ENCODE measurements at regions not wholly inside any gene's neighbourhood (a gene's known extent, or its start where the extent isn't known, plus 50 kb on each side); places are given as distances from the start of the nearest gene placed in this dataset.

DNA sequence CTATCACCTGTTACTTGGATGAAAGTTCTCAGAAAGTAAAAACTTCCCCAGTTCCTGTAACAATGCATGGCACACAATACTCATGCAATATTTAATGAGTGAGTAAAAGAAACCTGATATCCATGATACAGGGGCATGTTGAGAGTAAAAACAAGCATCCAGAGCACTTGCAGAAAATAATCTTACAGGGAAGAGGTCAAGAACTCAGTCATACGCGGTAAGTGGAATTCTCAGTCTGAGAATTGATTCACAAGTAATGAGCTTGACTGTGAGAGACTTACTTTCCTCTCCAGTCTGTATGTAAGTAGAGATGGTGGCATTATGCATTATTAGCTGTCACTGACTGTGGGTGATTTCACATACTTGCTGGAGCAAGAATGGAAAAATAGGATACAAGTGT, 976.9 kb downstream of the BRINP3 start:
- DNase-seq = no peak

DNA sequence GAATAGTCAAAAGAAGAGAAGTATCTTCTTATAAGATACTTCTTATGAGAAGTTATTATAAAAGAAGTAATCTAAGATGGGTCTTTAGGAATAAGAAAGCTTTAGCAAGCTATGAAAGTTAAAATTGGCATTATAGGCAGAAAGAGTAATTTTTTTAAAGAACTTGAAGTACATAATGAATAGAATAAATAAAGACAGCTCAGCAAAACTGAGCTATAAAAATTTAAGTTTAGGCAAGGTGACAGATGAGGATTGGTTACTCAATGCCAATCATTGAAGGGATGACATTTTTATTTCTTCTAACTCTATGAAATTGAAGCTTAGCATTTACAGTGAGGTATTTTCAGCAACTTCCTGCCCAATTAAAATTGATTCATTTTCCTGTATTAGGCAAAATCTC, 966.8 kb downstream of the BRINP3 start:
- no peak for DNase-seq

DNA sequence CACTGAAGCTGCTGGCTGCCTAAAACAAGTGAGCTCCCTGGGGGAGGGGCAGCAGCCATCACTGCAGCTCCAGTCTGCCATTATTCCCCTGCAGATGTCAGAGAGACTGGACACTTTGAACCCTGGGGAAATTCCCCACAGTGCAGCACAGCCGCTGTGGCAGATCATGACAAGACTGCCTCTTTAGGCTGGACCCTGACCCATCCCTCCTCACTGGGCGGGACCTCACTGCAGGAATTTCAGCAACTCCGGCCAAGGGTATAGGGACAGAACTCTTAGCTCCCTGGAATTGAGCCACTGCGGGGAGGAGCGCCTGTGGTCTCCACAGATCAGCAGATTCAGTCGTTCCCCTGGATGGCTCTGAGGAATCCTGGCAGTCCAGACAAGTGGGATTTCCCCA, 964.6 kb downstream of the BRINP3 start:
- DNase-seq = no peak

DNA sequence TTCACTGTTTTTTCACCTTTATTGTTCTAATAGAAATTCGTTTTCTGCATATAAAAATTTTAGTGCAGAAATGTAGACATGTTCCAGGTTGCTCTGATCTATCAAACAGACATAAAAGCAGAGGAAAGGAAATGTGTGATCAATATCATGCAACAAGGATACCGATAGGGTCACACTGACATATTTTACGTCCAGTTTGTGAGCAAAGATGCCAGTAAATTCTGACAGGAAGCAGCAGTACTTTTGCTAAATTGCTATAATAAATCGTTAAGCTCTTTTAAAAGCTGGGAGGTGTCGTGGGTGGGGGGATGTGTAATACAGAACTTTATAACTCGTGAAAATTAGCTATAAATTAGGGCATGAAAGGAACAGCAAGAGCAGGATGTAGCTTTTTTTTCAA, 955.2 kb downstream of the BRINP3 start:
- DNase-seq = no peak

DNA sequence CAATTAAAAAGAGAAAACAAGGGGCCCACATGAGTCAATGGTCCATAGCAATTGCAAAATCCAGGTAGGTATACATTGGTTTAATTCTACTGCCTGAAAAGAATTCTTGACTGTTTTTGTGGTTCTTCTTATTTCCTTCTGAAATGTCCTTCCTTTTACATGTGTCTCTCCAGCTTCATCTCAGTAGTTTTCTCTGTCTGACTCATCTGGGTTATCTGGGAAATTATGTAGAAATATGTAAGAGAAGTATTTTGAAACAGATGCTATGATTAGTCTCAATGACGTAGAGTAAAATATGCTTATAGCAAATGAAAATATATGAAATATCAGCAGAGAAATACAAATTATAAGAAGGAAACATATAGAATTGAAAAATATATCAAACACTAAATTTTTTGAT, 953.2 kb downstream of the BRINP3 start:
- DNase-seq = no peak

DNA sequence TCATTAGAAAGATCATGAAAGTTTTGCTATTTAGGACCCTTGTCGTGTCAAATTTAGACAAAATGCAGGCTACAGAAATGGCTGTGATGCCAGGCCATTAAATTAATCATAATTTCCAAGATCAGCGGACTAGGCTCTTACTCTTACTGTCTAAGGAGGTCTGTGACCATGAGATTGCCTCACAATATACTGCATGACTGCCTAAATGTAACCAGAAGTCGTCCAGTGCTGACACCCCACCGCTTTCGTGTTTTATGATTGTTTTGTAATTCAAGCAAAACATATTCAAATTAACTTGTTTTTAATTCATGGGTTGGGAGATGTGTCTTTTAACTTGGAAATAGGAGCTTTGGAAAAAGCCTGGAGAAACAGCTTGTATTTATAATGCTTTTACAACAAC, 947.5 kb downstream of the BRINP3 start:
- no peak for DNase-seq

DNA sequence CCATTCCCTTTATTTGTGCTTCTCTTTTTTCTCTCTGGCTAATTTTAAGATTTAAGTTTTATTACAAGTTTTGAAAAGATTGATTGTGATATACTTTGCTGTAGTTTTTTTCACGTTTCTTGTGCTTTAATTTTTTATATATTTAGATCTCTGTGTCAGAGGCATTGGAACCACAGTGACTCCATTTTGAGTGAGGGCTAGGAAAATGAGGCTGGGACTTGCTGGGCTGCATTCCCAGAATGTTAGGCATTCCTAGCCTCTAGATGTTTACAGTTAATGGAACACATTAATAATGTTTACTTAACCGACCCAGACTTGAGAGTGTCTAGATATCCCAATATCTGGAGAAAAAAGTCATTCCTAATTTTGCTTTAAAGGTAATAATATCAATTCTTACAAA, 939.4 kb downstream of the BRINP3 start:
- no peak for DNase-seq

DNA sequence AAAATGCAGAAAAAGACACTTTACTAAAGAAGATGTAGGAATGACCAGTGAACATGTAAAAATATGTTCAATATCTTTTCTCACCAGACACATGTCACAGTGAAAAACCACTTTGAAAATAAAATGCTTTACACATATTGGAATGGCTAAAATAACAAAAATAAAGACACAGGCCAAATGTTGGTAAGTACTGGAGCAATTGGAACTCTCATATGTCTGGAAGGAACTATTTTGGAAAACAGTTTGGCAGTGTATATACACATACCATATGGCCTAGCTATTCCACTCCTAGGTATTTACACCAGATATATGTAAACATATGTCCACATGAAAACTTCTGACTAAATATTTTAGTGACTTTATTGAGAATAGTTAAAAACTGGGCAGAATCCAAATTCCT, 927.2 kb downstream of the BRINP3 start:
- DNase-seq = no peak

DNA sequence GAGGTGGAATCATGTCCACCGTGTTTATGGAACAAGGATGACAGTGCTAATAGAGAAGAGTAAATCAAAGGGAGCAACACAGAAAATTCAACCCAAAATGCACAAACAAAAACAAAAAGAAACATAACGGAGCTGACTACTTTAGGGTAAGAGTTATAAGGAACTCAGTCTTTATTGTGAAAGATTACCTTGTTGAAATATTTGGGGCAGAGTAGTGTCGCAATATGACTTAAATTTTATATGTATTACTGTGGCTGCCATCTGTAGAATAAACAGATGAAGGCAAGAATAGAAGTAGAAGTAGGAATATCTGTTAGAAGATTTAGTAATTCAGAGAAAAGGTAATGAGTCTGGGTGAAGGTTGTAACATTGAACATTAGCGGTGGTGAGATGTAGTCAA, 913.9 kb downstream of the BRINP3 start:
- no peak for DNase-seq

DNA sequence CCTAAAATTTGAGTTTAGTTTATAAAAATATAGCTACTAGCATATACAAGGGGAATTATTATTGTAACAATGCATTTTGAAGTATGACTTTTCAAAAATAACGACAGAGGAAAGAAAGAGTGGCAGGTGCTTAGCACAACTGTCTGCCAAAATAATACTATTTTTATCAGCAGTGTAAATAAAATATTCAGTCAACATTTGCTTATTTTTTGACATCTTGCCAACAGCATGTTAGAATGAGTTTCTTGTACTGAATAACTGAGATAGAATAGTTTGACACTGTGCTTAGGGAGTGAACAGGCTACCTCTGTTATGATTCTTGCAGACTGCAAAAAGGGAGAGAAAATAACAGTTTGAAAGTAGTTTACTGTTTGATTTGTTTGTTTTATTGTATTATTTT, 909.8 kb downstream of the BRINP3 start:
- no peak for DNase-seq

DNA sequence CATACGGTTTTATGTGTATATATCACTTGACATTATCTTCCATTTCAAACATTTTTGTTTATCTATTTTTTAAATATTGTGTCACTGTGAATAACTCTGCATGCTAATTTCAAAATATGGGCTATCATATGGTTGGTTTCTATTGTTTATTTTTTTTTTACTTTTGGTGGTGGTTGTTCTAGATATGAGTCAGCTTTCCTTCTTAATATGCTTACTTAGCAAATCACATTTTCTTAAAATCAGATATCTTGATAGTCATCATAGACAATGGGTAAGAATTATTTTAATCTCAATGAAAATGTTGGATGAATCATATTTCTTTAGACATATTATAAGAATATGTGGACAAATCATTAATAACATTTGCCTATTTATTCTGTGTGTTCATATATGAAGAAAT, 881.5 kb downstream of the BRINP3 start:
- no peak for DNase-seq

DNA sequence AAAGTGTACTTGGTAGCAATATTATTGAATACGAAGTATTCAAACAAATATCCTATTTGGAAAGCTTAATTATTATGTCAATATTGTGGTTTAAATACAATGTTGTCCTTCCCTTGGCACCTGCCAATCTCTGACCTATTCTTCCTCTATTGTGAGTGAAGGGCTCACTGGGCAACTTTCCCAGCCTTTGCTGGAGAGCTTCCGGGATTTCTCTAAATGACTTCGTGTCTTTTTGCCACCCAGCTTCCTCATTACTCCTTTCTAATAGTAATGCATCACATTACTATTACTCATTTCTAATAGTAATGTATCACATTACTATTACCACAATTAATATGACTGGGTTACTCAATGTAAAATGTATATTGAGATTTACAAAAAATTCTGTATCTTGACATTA, 880.6 kb downstream of the BRINP3 start:
- DNase-seq = no peak

DNA sequence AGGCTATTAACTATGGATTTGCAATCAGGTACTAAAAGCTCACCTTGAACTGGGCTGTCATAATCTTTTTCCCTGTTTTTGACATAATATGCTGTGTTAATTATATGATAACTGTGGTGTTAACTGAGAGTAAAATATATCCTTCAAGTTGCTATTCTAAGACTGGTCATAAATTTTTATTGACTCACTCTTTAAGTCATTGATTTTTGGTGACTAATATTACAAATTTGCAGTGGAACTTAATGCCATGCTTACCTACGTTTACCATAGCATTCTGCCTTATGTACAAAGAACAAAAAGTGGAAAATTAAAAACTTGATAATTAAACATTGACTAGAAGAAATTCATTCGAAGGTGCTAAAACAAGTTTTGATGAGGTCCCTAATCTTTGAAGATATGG, 872.4 kb downstream of the BRINP3 start:
- DNase-seq = no peak

DNA sequence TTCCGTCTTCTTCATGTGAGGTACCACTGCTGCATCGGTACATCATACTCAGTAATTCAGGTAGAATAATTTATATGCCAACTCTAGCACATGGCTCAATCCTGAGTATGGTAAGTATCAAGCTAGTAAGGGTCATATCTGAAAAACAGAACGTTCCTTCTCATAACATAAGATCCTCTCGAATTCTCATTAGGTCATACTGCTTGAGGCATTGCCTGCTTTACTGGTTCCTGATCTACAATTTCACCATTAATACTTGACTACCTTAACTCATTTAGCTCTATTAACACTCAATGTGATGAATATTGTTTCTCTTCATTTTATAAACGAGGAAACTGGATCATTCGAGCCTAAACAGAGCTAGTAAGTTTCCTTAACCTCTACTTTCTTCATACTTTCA, 871.6 kb downstream of the BRINP3 start:
- DNase-seq = no peak

DNA sequence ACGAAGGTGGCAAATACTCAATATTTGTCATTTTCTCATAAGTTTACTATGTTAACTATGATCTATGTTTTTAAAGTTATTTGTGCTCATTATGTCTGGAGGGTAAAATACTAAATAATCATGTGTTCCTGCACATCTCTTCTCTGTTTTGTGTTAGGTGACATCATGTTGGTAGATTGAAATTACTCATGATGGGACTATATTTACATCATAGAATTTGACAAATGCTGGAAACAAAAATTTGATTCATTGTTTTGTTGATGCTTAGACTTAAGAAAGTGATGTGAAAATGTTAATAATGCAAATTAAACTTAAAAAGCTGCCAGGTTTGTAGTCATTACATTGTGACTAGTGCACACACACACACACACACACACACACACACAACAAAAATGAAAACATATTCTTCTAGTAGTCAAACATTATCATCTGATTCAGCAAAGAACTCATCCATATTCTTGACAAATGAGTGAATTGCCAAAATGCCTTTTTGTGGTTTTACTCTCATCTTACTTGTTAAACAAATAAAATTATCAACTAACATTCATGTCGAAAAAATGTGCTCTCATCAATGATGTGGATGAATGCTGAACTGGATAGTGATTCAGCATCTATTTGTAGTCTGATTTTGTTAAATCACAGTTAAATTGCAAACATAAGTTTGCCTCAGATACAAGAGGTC, 870.7 kb downstream of the BRINP3 start:
- peak; percentile 41 for DNase-seq

DNA sequence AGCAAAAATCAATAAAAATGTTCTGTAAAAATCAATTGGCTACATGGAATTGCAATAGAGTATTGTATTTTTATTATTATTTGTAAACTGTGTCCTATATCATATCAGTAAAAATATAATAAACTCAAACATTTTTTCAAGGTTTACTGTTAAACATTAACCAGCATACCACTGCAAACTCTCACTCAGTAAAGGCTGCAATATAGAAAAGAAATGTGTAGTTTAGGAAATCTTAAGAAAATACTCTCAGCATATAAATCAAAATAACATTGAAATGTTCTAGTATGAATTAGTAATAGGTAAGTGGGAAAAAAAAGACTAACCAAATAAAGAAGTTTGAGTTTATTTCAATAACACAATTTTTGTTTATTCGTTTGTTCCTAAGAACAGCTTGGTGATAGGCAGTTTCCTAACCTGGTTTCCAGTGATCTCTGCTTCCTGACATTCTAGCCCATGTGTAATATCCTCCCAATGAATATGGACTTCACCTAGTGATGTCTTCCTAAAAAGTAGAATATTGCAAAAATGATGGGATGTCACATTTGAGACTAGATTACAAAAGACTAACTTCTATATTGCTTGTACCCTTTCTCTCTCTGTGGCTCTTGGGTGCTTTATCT, 870.1 kb downstream of the BRINP3 start:
- DNase-seq = no peak

DNA sequence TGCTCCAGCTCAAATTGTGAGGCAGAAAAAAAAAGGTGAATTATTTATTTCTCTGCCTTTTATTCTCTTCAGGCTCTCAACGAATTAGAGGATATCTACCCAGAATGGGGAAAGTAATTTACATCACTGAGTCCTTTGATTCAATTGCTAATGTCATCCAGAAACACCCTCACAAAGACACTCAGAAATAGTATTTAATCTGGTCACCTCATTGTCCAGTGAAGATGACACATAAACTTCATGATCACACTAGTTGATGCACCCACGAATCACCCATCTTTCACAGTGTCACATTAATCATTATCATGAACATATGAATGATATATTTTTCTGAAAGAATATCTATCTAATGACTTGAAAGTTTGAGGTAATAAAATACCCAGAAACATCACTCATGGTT, 868.5 kb downstream of the BRINP3 start:
- no peak for DNase-seq

DNA sequence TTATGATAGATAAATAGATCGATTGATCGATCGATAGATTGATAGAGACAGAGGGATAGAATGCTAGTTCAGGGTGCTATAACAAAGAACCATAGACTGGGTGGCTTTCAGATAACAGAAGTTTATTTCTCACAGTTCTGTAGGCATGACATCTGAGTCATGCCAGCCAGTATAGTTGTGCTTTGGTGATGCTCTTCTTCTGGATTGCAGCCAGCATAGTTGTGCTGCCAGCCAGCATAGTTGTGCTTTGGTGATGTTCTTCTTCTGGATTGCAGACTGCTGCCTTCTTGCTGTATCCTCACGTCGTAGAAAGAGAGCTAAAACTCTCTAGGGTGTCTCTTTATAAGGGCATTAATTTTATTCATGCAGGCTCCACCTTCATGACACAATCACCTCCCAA, 860.8 kb downstream of the BRINP3 start:
- peak; percentile 61 for DNase-seq

DNA sequence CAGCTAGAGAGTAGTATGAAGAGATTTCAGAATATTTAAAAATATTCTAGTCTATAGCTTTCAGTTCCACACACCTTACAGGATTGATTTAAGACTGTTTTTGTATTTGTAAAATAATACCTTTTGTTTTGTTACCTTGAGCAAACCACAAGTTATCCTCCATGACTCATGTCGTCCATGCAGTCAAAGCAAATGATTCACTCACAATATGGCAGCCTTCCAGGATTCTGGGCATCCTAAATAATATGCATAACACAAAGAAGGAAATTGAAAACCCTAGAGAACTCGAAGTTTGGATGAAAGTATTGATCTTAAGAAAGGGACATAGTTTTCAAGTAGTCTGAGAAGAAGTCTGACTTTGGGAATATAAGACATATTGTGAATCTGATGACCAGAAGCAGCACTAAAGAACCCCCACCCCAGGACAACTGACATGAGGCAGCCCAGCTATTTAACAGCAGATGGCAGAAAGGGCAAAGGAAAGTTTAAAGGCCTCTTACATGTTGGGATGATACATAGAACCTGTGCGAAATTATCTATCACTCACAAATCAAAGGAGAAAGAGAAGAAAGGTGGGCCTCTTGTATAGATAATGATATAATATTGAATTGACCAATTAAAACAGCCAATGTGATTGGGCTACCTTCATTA, 857.9 kb downstream of the BRINP3 start:
- peak; percentile 86 for DNase-seq

DNA sequence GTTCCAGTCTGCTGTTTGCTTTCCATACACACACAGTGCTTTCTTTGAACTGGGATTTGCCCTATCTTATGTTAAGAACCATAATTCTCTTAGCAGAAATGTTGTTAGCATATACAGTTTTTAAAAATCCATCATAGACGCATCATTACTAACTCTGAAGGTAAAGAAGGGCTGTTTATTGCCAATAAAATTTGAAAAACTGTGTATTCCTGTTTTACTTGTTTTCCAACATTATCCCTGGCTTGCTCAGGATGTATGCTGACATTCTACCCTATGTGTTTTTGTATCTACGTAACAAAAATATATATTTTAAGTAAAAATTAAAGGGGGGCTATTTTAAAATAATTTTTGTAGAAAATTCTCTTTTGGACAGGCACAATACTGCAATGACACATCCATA, 857.2 kb downstream of the BRINP3 start:
- DNase-seq = no peak

DNA sequence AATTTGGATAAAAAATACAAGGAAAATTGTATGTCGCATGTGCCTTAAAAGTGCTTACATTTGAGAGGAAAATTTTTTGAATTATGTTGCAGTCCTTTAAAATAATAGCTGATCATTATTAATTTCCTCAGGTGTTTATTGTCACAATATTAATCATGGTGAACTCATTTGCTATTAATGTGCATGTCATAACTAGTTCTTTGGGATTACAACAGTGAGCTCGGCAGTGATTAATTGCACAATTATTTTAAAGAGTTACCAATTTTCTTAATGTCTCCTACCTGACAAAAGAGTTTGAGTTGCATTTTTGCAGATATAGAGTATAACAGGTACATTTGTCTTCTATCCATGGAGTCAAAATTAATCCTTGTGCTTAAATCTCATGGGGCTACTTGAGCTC, 854.3 kb downstream of the BRINP3 start:
- DNase-seq = no peak

DNA sequence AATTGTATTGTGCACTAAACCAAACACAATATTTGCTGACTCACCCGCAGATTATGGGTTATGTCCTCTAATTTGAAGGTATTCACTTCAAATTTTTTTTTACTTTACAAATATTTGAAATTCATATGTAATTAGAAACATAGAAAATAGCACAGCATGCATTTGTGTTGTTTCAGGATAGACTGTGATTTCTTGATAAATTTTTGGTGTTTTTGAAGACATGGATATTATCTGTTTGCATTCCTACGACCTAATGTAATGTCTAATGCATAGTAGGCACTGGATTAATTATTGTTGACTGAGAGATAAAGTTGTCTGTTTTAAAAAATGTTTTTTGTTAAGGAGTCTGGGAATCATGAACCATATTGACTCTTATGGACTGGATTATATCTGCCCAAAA, 850.2 kb downstream of the BRINP3 start:
- DNase-seq = no peak

DNA sequence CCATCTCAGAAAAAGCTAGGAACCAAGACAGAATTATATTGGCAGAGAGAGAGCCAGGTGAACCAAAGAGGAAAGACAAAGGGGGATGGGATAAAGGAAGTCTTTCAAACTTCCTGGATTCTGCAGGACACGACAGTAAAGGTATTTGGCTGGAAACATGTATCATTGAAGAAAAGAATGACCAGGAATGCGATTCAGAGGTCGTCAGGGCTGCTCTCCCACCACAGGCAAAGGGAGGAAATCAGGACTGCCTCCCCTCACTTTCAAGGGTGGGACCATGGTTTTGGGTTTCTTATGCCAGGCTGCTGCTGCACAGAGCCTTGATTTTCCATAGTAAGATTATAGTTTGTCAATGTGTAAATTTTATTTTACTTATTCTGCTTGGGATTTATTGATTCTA, 848.8 kb downstream of the BRINP3 start:
- no peak for DNase-seq

DNA sequence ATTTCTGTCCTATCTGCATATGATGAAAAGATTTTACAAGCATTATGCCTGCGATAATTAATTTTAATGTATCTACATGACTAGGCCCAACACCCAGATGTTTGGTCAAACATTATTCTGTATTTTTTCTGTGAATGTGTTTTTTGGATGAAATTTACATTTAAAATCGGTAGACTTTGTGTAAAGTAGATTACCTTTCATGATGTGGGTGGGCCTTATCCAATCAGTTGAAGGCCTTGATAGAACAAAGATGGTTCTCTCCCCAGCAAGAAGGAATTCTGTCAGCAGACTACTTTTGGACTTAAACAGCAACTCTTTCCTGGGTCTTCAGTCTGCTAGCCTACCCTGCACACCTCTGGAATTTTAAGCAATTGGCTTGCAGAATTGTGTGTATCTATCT, 844.0 kb downstream of the BRINP3 start:
- DNase-seq = no peak

DNA sequence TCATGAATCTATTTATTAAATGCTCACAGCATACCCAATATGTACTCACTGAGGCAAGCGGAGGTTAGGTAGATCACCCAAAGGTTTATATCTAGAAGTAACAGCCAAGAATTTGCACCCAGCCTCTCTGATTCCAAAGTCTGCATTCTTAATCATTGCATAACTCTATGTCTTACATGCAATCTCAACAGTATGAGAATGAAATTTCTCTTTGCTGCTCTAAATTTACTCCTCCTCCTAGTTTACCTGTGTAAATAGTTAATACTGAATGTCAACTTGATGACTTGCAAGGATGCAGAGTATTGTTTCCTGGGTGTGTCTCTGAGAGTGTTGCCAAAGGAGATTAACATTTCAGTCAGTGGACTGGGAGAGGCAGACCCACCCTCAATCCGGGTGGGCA, 840.6 kb downstream of the BRINP3 start:
- no peak for DNase-seq

Data from amniotic stem cell (primary cell).